HL-60 (cell line): ENCODE measurements at regions not wholly inside any gene's neighbourhood (a gene's known extent, or its start where the extent isn't known, plus 50 kb on each side); places are given as distances from the start of the nearest gene placed in this dataset.
A peak's percentile ranks its signal among the peaks of the same experiment; 100 is the strongest.

Source experiments
- DNase-seq, 2 experiments: peaks; one replicate each; pipeline ENCODE4 v3.0.0-alpha.2; 2010 to 2020; ENCODE audit warnings: low read depth in 1 of 2, low spot score in 1 of 2
- H3K27ac ChIP-seq: fragments of 250-450 bp; sonication (Bioruptor Pico); replicated peaks from 2 replicates; pipeline ENCODE4 v1.5.1; 2020; ENCODE audit warnings: mild to moderate bottlenecking, moderate library complexity
- H3K27me3 ChIP-seq: fragments of 250-450 bp; sonication (Bioruptor Pico); 2 replicates; pipeline ENCODE4 v1.5.1; 2021; ENCODE audit warnings: mild to moderate bottlenecking, moderate library complexity; ENCODE audit not compliant: insufficient read depth, poor library complexity, severe bottlenecking
- H3K4me3 ChIP-seq: replicated peaks from 2 replicates; pipeline ENCODE4 v1.5.1; 2011; ENCODE audit warnings: mild to moderate bottlenecking, control low read depth, low read length; ENCODE audit not compliant: insufficient read depth
- GABPA ChIP-seq: IDR thresholded peaks from 2 replicates; pipeline ENCODE4 v1.6.1; 2012; ENCODE audit warnings: low read depth
- POLR2AphosphoS5 ChIP-seq: IDR thresholded peaks from 2 replicates; pipeline ENCODE4 v1.6.1; 2012; ENCODE audit warnings: low read depth
- REST ChIP-seq: IDR thresholded peaks from 2 replicates; pipeline ENCODE4 v1.6.1; 2012; ENCODE audit warnings: low read depth; ENCODE audit not compliant: insufficient replicate concordance
- SPI1 ChIP-seq: IDR thresholded peaks from 2 replicates; pipeline ENCODE4 v1.6.1; 2012; ENCODE audit warnings: low read depth, mild to moderate bottlenecking, borderline replicate concordance
- TF ChIP-seq, protein P1 (sequence below): IDR thresholded peaks from one replicate; pipeline ENCODE4 v1.5.1; 2011; ENCODE audit warnings: low read length, control low read depth, inconsistent platforms; ENCODE audit not compliant: insufficient read depth

DNA sequence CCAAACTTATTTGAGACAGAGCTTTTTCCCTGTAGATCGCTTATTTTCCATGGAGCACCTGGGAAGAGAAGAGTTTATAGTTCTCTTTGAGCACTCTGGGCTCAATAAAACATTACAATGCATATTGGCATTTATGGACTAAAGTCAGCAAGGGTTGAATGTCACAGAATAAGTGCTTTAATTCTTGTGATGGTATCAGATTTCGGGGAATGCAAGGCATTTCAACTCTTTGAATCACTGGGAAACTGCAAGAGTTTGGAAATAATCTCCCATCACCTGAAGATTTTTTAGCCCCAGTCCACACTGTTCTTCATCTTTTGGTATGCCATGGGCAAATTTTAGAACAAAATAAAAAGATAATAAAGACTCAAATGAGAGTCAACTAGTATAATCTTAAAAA is 111.5 kb upstream of the WDFY3 start:
- no peak overlapping the region for H3K27ac ChIP-seq
- H3K27me3 ChIP-seq = no peaks in the 10 kb centered on the region
- TF ChIP-seq SPI1 (no peak), POLR2AphosphoS5 (no peak), GABPA (no peak), REST (no peak)
- TF ChIP-seq, protein P1, sequence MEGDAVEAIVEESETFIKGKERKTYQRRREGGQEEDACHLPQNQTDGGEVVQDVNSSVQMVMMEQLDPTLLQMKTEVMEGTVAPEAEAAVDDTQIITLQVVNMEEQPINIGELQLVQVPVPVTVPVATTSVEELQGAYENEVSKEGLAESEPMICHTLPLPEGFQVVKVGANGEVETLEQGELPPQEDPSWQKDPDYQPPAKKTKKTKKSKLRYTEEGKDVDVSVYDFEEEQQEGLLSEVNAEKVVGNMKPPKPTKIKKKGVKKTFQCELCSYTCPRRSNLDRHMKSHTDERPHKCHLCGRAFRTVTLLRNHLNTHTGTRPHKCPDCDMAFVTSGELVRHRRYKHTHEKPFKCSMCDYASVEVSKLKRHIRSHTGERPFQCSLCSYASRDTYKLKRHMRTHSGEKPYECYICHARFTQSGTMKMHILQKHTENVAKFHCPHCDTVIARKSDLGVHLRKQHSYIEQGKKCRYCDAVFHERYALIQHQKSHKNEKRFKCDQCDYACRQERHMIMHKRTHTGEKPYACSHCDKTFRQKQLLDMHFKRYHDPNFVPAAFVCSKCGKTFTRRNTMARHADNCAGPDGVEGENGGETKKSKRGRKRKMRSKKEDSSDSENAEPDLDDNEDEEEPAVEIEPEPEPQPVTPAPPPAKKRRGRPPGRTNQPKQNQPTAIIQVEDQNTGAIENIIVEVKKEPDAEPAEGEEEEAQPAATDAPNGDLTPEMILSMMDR = no peak
- no peak overlapping the region for H3K4me3 ChIP-seq
- no peak for DNase-seq

GRCh38 chr4:85081196-85081595 is 114.7 kb upstream of the WDFY3 start:
- TF ChIP-seq, protein P1 = no peak
- TF ChIP-seq REST (no peak), GABPA (no peak), POLR2AphosphoS5 (no peak), SPI1 (no peak)
- H3K27ac ChIP-seq = no peak overlapping the region
- H3K4me3 ChIP-seq = no peak overlapping the region
- no peaks in the 10 kb centered on the region for H3K27me3 ChIP-seq
- DNase-seq = no peak

GRCh38 chr4:85084371-85085094 is 118.0 kb upstream of the WDFY3 start:
- peak; percentile 27 to 30 for DNase-seq
- no peak overlapping the region for H3K27ac ChIP-seq
- TF ChIP-seq GABPA = no peak
- TF ChIP-seq, protein P1 = peak; percentile 17
- H3K4me3 ChIP-seq = no peak overlapping the region
- no peaks in the 10 kb centered on the region for H3K27me3 ChIP-seq

- H3K27ac ChIP-seq = no peak overlapping the region
- no peaks in the 10 kb centered on the region for H3K27me3 ChIP-seq
- DNase-seq = no peak
- H3K4me3 ChIP-seq = no peak overlapping the region
- no peak for TF ChIP-seq REST
- TF ChIP-seq, protein P1 = no peak
- TF ChIP-seq GABPA = no peak
- no peak for TF ChIP-seq SPI1
- TF ChIP-seq POLR2AphosphoS5 = no peak
These were observed 120.2 kb upstream of the WDFY3 start for GRCh38 chr4:85086721-85087120.
